T-helper 2 cell treated with Interferon-gamma antibody and Interleukin-4, amounts not matched to agents 100 ng/mL and 5 ng/mL, for 36 hours (primary cell): ENCODE measurements at regions not wholly inside any gene's neighbourhood (a gene's known extent, or its start where the extent isn't known, plus 50 kb on each side); places are given as distances from the start of the nearest gene placed in this dataset.

Source experiments
- intact Hi-C: fragments of 100-400 bp; cut with micrococcal nuclease; formaldehyde crosslinking; loops from one replicate; pipeline ENCODE4 v1.15.1; 2023

DNA sequence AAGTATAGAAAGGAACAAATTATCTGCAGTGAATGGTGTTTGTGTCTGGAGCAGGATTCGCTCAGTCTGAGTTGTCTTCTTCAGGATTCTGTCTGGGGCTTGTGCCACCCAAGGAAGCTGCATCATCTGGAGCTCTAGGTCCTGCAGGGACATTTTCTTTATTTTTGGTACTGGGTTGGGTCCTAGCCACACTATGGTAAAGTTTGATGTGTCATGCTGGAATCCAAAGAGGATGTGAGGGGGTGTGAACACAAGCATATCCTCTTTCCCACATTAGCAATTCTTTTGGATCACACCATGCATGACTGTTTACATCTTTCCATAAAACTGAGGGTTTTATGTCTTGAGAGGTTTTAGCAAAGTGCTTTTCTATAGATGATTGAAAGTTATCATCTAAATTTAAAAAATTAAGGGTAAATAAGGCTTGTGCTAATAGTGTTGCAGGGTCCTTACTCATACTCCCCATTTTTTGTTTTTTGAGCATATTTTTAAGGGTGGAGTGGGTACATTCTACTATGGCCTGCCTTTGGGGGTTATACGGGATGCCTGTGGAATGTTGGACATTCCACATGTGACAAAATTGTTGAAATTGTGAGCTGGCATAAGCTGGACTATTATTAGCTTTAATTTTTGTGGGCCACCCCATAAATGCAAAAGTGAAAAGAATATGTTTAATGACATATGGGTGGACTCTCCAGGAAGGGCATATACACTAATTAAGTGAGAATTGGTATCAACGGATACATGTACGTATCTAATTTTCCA is 152.0 kb upstream of the HMCN1 start:
- intact Hi-C loops: no loop called here

DNA sequence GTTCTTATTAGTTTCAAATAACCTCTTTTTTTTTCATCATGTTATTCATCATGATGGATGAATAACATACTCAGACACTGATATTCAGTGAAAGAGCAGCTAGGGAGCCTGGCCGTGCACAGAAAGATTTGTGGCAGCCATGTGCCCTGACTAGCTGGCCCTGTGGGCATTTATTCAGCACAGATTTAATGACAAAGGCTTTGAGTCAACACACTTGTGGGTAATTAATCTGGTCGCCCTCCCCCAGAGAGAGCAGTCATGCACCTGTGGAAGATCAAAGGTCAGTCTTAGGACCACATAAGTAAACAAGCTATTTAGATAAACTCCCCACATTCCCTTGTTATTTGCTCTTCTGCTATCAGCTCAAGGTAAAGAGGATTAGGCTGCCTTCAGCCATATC is 153.2 kb upstream of the HMCN1 start:
- intact Hi-C loops: no loop called here

DNA sequence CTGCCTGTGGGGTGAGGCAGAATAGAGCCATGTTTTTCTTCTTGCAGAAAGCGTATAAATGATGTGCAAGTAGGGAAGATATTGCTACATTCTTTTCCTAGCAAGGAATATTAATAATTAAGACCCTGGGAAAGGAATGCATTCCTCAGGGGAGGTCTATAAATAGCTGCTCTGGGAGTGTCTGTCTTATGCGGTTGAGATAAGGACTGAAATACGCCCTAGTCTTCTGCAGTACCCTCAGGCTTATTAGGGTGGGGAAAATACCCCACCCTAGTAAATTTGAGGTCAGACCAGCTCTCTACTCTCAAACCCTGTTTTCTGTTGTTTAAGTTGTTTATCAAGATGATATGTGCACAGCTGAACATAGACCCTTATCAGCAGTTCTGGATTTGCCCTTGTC is 155.9 kb upstream of the HMCN1 start:
- intact Hi-C loops: no loop called here

DNA sequence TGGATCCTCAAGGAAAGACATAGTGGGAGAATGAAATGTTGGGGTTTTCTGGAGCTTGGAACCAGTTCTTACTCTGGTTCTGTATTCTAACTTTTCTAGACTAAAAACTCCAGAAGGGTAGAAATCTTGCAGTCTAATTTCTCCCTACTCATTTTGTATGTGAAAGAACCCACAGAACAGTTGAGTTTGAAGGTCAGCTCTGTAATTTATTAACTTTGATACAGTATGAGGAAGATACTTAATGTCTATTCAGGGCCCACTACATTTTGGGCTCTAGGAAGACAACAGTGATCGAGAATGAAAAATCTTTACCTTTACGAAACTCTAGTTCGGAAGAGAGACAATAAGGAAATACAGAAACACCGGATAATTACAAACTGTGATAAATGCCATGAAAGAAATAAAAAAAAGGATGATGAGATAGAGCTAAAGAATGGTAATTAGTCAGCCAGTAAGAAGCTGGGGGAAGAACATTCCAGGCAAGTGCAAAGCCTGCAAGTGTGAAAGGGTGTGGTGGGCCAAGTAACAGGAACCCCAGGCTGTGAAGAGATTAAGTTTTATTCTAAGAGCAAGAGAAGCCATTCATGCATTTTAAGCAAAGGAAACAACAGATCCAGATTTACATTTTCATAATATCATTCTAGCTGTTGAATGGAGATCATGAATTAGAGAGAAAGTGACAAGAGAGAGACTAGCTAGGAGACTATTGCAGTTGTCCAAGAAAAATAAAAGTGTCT is 159.9 kb upstream of the HMCN1 start:
- intact Hi-C loops: no loop called here

DNA sequence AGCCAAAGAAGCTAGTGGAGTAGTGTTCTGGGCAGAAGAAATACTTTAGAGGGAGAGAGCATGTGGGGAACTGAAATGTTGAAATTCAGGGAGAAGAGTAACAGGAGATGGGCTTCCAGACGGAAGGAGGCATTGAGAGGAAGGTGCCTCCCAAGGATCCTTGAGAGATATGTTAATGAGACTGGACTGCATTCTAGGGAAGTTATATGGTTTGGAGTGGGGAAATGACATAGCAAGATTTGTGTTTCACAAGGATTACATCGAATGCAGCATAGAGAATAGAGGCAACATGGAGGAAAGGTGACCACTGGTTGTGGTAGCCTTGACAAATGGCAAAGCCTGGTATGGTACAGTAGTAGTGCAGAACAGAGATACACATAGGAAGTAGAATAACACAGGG is 160.5 kb upstream of the HMCN1 start:
- intact Hi-C loops: no loop called here

DNA sequence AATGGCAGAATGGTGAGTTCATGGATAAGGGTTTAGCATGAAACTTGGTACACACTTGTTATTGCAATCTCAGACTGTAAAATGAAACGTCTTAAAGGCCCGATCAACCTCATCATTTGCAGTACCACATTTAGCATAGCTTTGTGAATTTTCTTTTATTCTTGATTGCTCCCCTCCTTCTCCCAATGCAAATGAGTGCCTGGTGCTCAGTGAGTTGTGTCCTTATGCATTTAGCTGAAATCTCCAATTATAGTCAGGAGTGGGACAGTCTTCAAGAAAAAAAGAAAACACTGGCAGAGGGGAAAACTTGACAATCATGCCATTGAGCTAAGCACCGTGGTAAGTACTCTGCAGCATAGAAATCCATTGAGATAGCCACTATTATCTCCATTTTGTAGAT is 161.0 kb upstream of the HMCN1 start:
- intact Hi-C loops: no loop called here

DNA sequence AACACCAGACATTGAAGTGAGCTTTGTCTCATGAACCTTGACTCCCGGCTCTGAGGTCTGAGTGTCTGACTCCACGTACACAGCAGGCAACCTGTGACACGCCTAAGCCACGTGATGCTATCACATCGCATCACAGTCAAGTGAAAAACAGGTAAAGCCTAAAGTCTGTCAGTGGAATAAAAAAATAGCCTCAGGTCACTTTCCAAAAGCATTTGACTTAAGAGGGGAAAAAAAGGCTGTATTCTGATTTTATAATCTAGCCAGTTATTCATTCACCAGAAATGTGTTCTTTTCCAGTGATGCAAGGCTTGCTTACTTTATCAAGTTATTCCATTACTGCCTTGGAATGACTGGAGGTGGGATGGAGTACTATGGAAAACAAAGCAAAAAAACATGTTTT is 163.2 kb upstream of the HMCN1 start:
- intact Hi-C loops: no loop called here

DNA sequence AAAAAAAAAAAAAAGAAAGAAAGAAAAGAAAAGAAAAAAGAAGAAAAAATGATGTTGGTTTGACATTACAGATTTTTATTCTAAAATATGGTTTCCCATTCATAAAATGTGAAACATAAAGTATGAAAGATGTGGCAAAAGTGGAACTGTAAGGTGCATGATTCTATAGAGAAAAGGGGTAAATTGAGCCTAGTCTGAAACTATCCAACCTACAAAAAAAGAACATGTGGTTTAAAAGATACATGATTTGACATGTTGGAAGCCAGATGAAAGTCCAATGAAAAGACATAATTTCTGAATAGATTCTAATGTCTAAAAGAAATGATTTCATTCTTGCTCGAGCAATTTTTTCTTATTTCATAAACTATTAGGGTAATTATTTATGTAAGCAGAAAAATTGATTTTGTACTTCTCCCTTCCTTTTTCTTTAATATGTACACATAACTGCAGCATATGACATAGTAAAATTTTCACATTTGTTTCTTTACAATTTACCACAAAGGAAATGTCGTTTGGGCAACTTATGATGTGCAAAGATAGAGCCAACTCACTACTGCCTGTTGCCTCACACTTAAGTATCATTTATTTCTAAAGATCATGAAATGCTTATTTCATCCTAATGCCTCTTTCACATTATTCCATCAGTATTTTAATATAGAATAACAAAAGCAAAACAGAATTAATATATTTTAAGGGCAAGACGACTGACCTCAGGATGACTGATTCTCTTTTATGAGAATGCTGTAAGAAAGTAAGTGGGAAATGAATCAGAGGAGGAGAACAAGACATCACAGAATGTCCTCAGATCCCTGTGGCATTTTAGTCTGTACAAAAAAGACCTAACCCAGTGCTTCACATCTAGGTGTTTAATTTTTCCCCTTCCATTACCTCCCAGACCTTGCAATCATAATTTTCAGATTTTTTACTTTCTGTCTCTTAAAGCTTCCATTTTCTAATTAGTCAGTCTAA is 165.8 kb upstream of the HMCN1 start:
- intact Hi-C loops: loop anchor here (1.0 to 10.0 kb wide), 7 partner anchors 8 to 806 kb away; partner anchors contain the start of genes NIBAN1, ODR4, RNF2 and TPR

DNA sequence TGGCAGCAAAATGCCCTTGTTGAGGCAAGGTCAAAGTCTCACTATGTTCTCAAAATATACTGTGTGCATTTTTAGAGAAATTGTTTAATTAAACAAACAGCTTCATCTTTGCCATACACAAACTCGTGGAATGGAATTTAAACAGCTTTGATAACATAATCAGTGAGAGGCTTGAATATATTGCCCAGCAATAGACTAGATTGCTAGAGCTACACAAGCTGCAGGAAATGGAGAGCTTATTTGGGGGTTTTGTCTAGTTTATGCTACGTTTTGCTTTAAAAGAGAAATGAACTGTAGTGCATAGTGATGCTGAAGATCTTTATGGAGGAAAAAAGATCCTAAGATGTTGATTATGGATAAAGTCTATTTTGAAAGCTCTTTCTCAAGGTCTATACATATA is 166.8 kb upstream of the HMCN1 start:
- intact Hi-C loops: loop anchor here (1.0 to 10.0 kb wide), 7 partner anchors 250 to 807 kb away; partner anchors contain the start of genes IVNS1ABP, NIBAN1, ODR4 and RNF2

DNA sequence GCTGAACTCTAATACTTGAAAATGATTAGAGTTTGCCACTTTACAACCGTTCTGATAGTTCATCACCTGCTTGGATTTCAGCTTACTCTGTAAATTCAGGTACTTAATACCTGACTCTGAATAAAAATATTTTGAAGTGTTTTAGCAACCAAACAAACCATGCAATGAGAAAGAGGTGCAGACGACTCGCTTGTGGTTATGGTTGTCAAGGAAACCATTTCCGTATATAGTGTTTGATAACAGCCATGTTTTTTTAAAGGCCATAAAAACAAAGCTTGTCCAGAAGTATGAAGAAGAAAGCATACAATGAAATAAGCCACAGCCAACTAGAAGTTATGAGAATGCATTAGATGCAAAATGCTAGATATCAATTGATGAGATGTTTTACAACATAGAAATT is 167.2 kb upstream of the HMCN1 start:
- intact Hi-C loops: loop anchor here (1.0 to 10.0 kb wide), 7 partner anchors 250 to 808 kb away; partner anchors contain the start of genes IVNS1ABP, NIBAN1, ODR4 and RNF2

DNA sequence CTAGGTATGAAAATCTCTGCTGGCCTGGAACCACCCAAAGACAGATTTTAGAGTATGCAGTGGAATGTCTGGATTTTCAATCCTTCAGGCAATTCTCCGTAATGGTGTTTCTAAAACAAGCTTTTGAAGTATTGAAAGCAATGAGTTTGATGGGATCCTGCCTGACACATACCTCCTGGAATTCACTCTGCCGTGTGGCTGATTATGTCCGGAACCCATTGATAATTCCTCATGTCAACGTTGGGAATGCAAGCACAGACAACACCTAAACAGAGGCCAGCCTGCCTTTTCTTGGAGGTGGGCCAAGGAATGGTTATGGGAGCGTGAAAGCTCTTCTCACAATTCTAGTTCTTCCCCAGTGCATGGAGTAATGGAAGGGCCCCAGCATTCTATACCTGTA is 168.9 kb upstream of the HMCN1 start:
- intact Hi-C loops: loop anchor here (5.0 to 10.0 kb wide), 5 partner anchors 521 to 809 kb away; partner anchors contain the start of genes NIBAN1, ODR4, RNF2 and TPR

DNA sequence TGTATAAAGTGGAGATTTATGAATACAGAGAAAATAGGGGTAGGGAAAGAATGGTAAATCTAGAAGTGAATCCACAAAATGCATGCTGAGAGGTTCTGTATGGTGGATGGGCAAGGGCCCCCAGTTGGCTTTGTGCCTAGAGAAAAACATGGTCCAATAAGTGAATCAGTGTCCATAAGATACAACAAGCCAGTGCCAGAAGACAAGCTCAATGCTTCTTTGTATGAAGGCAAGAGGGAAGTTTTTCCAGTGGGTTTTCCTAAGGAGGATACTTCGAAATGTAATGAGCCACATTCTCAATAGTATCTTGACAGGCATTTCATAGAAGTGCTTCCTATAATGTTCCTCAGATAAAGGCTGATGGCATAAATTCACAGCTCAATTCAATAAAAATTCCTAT is 169.4 kb upstream of the HMCN1 start:
- intact Hi-C loops: loop anchor here (5.0 to 10.0 kb wide), 5 partner anchors 520 to 810 kb away; partner anchors contain the start of genes NIBAN1, ODR4, RNF2 and TPR

DNA sequence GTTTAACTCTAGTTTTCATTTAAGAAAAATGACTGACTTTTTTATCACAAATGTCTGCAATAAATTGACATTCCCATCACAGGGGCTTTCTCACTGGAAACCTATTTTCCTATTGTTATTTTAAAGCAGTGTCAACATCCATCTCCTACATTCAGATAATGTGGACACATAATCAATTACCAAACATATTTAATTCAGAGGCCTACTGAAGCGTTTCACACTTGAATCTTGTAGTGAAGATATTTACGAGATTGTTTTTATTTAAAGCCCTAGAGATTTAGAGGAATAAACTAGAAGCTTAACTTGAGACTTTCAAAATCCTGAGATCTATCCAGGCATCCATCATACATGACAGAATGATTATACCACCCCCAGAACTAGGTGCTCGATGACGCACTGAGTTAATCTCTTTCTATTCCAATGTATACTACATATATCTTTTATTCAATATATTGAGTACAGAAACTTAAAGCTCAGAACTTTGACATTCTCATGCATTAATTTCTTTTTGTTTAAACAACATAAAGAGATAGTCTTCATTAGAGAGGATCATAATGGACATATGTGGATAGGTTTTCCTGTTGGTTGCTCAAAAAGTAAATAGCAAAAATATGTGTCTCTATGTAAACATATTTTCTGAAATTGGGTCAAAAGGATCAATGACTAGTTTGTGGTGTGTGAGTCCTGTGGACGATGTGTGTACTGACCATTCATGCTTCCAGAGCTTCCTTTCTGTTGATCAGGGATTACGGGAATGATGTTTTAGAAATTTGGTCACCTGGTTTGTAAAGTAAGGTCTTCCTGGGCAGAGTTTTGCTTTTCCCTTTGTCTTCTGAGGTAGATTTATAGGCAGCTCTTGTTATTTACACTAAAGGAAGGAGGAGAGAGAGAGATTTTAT is 171.5 kb upstream of the HMCN1 start:
- intact Hi-C loops: loop anchor here (10.0 kb wide), 4 partner anchors 518 to 812 kb away; partner anchors contain the start of genes ODR4, RNF2 and TPR

DNA sequence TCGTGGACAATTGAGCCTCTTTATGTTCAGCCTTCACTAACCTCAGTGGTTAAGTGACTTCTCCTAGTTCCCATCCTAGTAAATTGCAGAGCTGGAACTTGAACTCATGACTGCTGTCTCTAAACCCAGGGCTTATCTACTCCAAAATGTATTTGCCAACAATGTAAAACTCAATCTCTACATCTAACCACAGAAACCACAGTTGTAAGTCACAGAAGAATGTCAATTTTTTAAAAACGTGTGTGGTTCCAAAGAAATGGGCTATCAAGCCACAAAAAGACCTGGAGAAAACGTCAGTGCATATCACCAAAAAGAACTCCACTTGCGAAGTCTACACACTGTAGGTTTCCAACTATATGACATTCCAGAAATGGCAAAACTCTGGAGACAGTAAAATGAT is 172.6 kb upstream of the HMCN1 start:
- intact Hi-C loops: loop anchor here (2.0 to 10.0 kb wide), 7 partner anchors 31 to 813 kb away; partner anchors contain the start of genes ODR4, RNF2 and TPR

DNA sequence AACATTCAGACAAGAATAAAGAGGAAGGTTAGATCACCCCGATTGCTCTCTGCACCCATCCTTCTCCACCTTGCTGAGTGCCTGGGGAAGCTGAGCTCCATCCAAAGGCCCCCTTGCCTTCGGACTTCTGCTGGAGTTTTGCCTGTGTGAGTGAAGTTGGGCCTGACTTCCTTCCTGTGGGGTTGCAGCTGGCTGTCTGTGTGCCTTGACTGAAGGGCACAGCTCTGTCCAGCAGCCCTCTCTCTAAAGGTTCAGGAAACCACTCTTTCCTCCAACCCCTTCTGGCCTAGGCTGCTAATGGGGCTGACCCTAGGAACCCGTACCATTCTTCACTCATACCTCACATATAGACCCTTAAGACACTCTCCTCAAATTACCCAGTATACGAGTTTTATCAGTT is 173.4 kb upstream of the HMCN1 start:
- intact Hi-C loops: loop anchor here (1.0 to 10.0 kb wide), 13 partner anchors 8 to 814 kb away; partner anchors contain the start of genes EDEM3, IVNS1ABP, ODR4 and RNF2

DNA sequence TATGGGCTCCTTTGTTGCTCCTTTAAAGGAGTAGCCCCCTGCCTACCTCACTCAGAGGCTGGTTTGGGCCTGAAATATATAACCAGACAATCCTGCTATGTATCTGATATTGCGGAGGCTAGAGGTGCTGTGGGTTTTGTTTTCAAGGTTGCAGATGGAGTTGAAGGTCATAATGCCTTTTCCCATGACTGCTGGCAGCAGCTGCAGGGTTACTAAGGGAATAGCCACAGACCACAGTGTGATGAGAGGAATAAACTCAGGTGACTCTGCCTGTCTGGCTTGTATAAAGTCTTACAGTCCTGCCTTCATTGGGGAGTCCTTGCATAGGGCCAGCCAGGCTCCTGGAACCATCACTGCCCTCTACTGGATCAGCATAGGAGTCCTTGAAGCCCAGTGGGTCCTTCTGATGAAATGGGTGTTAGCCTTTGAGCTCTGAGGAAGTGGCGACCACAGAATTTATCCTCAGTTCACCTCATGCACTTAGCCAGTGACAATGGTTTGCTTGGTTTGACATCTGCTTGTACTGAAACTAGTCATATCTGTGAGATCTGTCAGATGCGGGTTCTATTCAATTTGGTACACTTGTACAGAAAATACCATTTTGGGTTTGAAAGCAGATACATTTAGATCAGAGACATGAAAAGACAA is 174.4 kb upstream of the HMCN1 start:
- intact Hi-C loops: loop anchor here (1.0 to 10.0 kb wide), 13 partner anchors 8 to 815 kb away; partner anchors contain the start of genes EDEM3, IVNS1ABP, ODR4 and RNF2

DNA sequence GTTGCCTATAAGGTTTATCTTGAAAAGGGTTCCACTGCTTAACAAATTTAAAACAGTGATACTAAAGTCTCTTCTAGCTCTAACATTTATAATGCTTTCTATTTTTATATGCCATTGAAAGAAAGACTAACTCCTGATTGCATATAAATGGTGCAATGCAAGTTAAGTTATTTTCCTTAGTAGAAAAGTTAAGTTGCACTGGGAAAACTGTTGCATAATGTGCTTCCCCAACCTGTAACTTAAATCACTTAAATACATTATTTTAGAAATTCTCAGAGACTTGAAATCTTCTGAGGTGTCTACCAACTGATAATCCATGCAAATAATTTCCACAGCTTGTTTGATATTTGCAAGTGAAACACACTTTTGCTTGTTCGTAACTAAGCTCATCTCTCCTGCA is 175.0 kb upstream of the HMCN1 start:
- intact Hi-C loops: no loop called here

DNA sequence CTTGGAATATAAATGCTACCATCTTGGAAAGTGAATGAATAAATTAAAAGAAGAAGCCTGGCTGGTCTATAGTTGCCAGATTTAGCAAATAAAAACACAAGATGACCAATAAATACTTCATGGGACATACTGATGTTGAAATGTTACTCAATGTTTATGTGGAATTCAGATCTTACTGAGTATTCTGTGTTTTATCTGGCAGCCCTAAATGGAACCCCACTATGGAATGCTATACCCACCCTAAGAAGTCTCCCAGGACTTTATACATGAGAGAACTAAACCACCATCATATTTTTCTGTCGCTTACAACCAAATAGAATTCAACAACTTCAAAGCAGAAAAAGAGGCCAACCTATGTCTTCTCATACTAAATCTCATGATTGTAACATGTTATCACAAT is 177.6 kb upstream of the HMCN1 start:
- intact Hi-C loops: no loop called here

DNA sequence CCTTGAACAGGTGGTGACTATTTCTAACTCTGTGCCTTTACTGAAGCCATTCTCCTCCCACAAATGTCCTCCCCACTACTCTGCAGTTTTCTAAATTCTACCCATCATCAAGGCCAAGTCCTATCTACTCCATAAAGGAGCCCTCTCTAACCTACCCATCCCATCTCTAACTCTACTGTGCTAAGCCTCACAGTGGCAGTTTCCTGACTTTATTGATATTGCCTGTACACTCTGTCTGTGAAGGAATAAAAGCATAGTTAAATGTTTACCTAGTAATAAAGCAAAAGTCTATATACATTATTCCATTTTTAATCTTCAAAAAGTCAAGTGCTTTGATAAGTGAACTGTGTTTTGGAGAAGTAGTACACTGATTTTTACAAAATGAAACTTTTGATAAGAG is 178.4 kb upstream of the HMCN1 start:
- intact Hi-C loops: no loop called here
